Brain microvascular endothelial cell (primary cell): ENCODE measurements at regions not wholly inside any gene's neighbourhood (a gene's known extent, or its start where the extent isn't known, plus 50 kb on each side); places are given as distances from the start of the nearest gene placed in this dataset.
"Not testable (repeated sequence)": the region's sequence is repeated elsewhere in the genome, so short reads cannot be mapped to it uniquely, and the experiment has no call there.

ENCODE experiments used
- DNase-seq: peaks from one replicate; pipeline ENCODE4 v3.0.0-alpha.2; 2020
- H3K27ac ChIP-seq: fragments of 250-450 bp; sonication (Bioruptor Pico); 2 replicates; pipeline ENCODE4 v1.5.1; 2020; ENCODE audit warnings: mild to moderate bottlenecking, moderate library complexity
- H3K27me3 ChIP-seq: fragments of 250-450 bp; sonication (Bioruptor Pico); replicated peaks from 2 replicates; pipeline ENCODE4 v1.5.1; 2020; ENCODE audit warnings: mild to moderate bottlenecking
- H3K36me3 ChIP-seq: fragments of 250-450 bp; sonication (Bioruptor Pico); replicated peaks from 2 replicates; pipeline ENCODE4 v1.5.1; 2020; ENCODE audit warnings: mild to moderate bottlenecking
- H3K4me3 ChIP-seq: 2 replicates; pipeline ENCODE4 v1.5.1; 2011; ENCODE audit warnings: low read depth, mild to moderate bottlenecking, control low read depth, low read length, moderate library complexity
- in situ Hi-C: cut with HindIII; loops from 2 replicates; pipeline ENCODE4 v1.10.0; 2017; ENCODE audit warnings: low sequenced_read_pairs, low pct_ligation_motif_present
- TF ChIP-seq, protein P1 (sequence below): IDR thresholded peaks from 2 replicates; pipeline ENCODE4 v1.5.1; 2011; ENCODE audit warnings: low read depth, mild to moderate bottlenecking, moderate library complexity, low read length, control low read depth, inconsistent platforms; ENCODE audit errors: missing control alignments

DNA sequence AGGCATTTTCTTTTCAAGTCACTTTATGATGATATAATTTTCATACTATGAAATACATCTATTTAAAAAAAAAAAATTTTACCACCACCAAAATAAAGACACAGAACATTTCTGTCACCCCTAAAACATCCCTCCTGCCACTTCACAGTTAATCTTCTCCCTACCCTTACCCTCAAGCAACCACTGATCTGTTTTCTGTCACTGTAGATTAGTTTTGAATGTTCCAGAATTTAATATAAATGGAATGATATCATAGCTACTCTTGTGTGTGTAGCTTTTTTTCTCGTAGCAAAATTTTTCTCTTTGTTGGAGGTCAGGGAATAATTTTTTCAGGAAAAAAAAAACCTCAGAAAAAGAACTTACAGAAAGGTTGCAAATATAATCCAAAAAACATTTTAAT is 152.7 kb downstream of the RHOU start:
- TF ChIP-seq, protein P1, sequence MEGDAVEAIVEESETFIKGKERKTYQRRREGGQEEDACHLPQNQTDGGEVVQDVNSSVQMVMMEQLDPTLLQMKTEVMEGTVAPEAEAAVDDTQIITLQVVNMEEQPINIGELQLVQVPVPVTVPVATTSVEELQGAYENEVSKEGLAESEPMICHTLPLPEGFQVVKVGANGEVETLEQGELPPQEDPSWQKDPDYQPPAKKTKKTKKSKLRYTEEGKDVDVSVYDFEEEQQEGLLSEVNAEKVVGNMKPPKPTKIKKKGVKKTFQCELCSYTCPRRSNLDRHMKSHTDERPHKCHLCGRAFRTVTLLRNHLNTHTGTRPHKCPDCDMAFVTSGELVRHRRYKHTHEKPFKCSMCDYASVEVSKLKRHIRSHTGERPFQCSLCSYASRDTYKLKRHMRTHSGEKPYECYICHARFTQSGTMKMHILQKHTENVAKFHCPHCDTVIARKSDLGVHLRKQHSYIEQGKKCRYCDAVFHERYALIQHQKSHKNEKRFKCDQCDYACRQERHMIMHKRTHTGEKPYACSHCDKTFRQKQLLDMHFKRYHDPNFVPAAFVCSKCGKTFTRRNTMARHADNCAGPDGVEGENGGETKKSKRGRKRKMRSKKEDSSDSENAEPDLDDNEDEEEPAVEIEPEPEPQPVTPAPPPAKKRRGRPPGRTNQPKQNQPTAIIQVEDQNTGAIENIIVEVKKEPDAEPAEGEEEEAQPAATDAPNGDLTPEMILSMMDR, result no peak
- in situ Hi-C loops, result no loop called here
- H3K27ac ChIP-seq, result no peak overlapping the region
- H3K36me3 ChIP-seq, result no peaks in the 10 kb centered on the region
- DNase-seq, result no peak
- peaks cover 1% of the 10 kb centered on the region for H3K27me3 ChIP-seq
- no peak overlapping the region for H3K4me3 ChIP-seq

DNA sequence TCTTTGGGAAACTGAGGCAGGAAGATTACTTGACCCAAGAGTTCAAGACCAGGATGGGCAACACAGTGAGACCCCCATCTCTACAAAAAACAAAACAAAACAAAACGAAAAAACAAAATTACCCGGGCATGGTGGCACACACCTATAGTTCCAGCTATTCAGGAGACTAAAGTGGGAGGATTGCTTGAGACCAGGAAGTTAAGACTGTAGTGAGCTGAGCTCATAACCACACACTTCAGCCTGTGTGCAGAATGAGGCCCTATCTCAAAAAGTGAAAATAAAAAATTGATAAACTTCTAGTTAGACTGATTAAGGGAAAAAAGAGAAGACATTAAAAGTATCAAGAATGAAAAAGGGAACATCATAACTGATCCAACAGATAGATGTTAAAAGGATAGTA is 154.0 kb downstream of the RHOU start:
- peaks cover 3% of the 10 kb centered on the region for H3K27me3 ChIP-seq
- no peak overlapping the region for H3K27ac ChIP-seq
- no peaks in the 10 kb centered on the region for H3K36me3 ChIP-seq
- TF ChIP-seq, protein P1, result no peak
- no peak for DNase-seq
- no peak overlapping the region for H3K4me3 ChIP-seq
- in situ Hi-C loops, result no loop called here

DNA sequence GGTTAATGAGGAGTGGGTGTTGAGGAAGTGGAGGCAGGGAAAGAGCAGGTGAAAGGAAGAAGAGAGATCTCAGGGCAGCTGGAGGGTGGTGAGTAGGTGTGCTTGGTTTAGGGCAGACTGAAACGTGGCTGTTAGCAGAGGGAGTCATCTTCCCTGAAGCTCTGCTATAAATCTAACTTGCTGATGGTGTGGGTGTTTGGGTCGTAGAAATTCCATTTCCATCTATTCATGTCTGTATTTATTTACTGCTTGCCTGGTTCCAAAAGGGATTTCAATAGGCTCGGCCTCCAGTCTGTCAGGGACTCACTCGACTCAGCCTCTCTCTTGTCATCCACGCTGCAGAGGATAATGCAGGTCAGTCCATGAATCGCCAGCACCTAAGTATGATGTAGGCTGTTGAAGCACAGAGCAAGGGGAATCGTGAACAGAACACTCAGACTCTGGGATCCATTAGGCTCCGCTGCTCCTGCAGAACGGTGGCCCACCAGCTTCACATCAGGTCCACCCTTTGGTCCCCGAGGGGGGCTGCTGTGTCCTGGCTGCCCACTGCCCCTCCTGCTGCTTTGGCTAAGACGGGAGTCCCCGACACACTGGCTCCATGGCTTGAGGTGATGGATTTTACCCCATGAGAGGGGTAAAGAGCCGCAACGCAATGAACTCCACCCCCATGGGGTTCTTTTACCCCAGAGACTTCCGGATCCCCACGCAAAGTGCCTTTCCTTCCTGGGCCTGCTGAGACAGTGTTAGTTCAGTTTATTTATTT is 156.2 kb downstream of the RHOU start:
- TF ChIP-seq, protein P1, result no peak
- no peak for DNase-seq
- H3K36me3 ChIP-seq, result no peaks in the 10 kb centered on the region
- no peak overlapping the region for H3K4me3 ChIP-seq
- H3K27me3 ChIP-seq, result peaks cover 5% of the 10 kb centered on the region
- no peak overlapping the region for H3K27ac ChIP-seq
- in situ Hi-C loops, result no loop called here

DNA sequence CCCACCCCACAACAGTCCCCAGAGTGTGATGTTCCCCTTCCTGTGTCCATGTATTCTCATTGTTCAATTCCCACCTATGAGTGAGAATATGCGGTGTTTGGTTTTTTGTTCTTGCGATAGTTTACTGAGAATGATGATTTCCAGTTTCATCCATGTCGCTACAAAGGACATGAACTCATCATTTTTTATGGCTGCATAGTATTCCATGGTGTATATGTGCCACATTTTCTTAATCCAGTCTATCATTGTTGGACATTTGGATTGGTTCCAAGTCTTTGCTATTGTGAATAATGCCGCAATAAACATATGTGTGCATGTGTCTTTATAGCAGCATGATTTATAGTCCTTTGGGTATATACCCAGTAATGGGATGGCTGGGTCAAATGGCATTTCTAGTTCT is 156.9 kb downstream of the RHOU start:
- H3K27me3 ChIP-seq, H3K36me3 ChIP-seq, DNase-seq, H3K4me3 ChIP-seq, H3K27ac ChIP-seq, in situ Hi-C loops: not testable (repeated sequence)

DNA sequence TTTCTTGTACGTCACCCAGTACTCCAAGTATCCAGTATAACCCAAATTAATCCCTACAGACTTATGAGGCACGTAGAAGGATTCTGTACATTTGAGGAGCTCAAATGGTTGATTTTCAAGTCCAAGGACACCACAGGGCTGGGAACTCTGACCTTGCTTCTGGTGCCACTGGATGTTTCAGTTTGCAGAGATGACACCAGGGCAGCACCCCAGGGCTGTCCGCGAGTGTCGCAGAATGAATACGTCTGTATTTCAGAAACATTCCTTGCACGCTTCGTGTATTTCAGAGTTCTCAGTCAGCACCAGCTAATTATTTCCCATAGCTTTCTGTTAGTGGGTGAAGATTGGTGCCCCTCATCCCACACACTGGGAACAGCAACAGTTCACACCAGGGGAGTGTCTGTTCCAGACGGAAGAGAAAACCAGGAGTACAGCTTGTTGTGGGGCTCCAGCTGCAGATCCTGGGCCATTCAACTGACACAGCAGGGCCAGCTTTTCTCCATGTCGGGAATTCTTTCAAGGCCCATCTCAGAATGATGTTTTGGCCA is 159.2 kb downstream of the RHOU start:
- TF ChIP-seq, protein P1, result no peak
- in situ Hi-C loops, result no loop called here

DNA sequence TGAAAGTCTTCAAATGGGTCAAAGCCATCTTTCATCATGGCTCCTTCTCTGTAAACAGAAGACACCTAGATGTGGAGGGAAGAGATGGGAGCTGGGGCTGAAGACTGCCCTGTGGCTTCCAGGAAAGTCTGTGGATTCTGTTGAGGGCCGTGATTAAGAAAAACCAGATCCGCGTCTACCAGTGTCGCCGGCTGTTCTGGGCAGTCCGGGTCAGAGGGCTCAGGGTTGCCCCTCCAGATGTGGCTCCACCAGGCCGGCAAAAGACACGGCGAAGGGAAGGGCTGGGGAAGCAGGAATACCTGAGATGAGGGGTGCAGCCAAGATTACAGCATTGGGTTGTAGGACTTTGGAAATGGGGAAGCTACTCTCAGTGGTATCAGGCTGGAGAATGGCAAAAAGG is 162.6 kb downstream of the RHOU start:
- H3K27me3 ChIP-seq, result peaks cover 4% of the 10 kb centered on the region
- in situ Hi-C loops, result no loop called here
- H3K4me3 ChIP-seq, result no peak overlapping the region
- DNase-seq, result no peak
- no peak overlapping the region for H3K27ac ChIP-seq
- H3K36me3 ChIP-seq, result no peaks in the 10 kb centered on the region
- TF ChIP-seq, protein P1, result no peak

More for the DNA sequence above, 159.2 kb downstream of the RHOU start:
- H3K36me3 ChIP-seq, result no peaks in the 10 kb centered on the region
- H3K4me3 ChIP-seq, result no peak overlapping the region
- H3K27me3 ChIP-seq, result peaks cover 5% of the 10 kb centered on the region
- DNase-seq, result no peak
- H3K27ac ChIP-seq, result no peak overlapping the region
